Renal cortex interstitium (tissue), 11 donors: ENCODE measurements at regions not wholly inside any gene's neighbourhood (a gene's known extent, or its start where the extent isn't known, plus 50 kb on each side); places are given as distances from the start of the nearest gene placed in this dataset.
A peak's percentile ranks its signal among the peaks of the same experiment; 100 is the strongest.

Experiments
- DNase-seq, 11 donors: peaks; one replicate each; pipeline ENCODE4 v3.0.0-alpha.2; 2013; ENCODE audit warnings: low read depth in 9 of 11, low spot score in 4 of 11; ENCODE audit errors: extremely low read depth in 1 of 11

GRCh38 chr2:56130463-56131070, 53.2 kb upstream of the CCDC85A start:
- DNase-seq = peak in 5 of 11 donors; percentile 12 to 21 (median 15)

GRCh38 chr2:56132138-56132537, 51.7 kb upstream of the CCDC85A start:
- peak in 8 of 11 donors; percentile 15 to 45 (median 32) for DNase-seq

- DNase-seq = no peak
Observed at GRCh38 chr2:56133441-56133840, 50.3 kb upstream of the CCDC85A start.

- DNase-seq = no peak
Observed at GRCh38 chr2:56133931-56134629, 49.7 kb upstream of the CCDC85A start.
